HEK293 (cell line): ENCODE measurements at regions not wholly inside any gene's neighbourhood (a gene's known extent, or its start where the extent isn't known, plus 50 kb on each side); places are given as distances from the start of the nearest gene placed in this dataset.

ENCODE experiments used
- SCRT1 ChIP-seq: fragments of 450-650 bp; formaldehyde crosslinking; IDR thresholded peaks from 2 replicates; pipeline ENCODE4 v1.5.1; 2016; ENCODE audit warnings: missing biosample characterization, missing genetic modification characterization, borderline replicate concordance
- ZNF785 ChIP-seq: fragments of 450-650 bp; formaldehyde crosslinking; IDR thresholded peaks from 2 replicates; pipeline ENCODE4 v1.5.1; 2016; ENCODE audit warnings: missing biosample characterization, missing genetic modification characterization

DNA sequence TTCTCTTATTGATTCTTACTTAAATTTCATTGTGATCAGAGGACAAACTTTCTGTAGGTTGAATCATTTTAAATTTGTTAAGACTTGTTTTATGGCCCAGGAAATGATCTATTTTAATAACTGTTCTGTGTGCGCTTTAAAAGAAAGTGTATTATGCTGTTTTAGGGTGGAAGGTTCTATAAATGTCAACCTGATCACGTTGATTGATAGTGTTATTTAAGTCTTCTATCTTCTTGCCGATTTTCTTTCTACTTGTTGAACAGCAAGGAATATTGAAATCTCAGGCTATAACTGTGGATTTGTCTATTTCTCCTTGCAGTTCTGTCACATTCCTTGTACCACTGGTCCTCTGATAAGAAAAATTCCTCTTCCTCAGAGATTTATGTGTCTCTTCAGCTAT lies 112.7 kb downstream of the TANC2 start:
- TF ChIP-seq ZNF785 (tag by site-specific recombination): no peak
- TF ChIP-seq SCRT1 (tag by site-specific recombination): no peak; the same call in 1 of the 2 replicates
